ENCODE measurements at regions not wholly inside any gene's neighbourhood (a gene's known extent, or its start where the extent isn't known, plus 50 kb on each side); places are given as distances from the start of the nearest gene placed in this dataset.

- TF ChIP-seq CTCF (conservative IDR thresholded peaks at IDR 0.05; ENCODE audit: low read depth in 2 of 2) (no peak), EZH2 (IDR thresholded peaks at IDR 0.05; ENCODE audit: low read depth, unreplicated experiment) (no peak), JUNB (IDR thresholded peaks at IDR 0.05; ENCODE audit: unreplicated experiment) (no peak), POLR2AphosphoS5 (IDR thresholded peaks at IDR 0.05; ENCODE audit: low read depth) (no peak), EZH2phosphoT487 (IDR thresholded peaks at IDR 0.05; ENCODE audit: unreplicated experiment) (no peak), REST (IDR thresholded peaks at IDR 0.05; ENCODE audit: unreplicated experiment) (no peak), CREB1 (CRISPR knock-in tag; IDR thresholded peaks at IDR 0.05; ENCODE audit: low read depth) (no peak), STAT1 (IDR thresholded peaks at IDR 0.05; ENCODE audit: unreplicated experiment) (no peak), ZNF331 (CRISPR knock-in tag; IDR thresholded peaks at IDR 0.05; ENCODE audit: low read depth) (no peak), ZNF114 (CRISPR knock-in tag; IDR thresholded peaks at IDR 0.05) (no peak), ZNF462 (CRISPR knock-in tag; IDR thresholded peaks at IDR 0.05) (no peak), ETS1 (IDR thresholded peaks at IDR 0.05) (no peak)
Observed at GRCh38 chr9:73719660-73720059, 568.0 kb downstream of the ANXA1 start.
